ENCODE measurements at regions not wholly inside any gene's neighbourhood (a gene's known extent, or its start where the extent isn't known, plus 50 kb on each side); places are given as distances from the start of the nearest gene placed in this dataset.
A peak's percentile ranks its signal among the peaks of the same experiment; 100 is the strongest.

DNA sequence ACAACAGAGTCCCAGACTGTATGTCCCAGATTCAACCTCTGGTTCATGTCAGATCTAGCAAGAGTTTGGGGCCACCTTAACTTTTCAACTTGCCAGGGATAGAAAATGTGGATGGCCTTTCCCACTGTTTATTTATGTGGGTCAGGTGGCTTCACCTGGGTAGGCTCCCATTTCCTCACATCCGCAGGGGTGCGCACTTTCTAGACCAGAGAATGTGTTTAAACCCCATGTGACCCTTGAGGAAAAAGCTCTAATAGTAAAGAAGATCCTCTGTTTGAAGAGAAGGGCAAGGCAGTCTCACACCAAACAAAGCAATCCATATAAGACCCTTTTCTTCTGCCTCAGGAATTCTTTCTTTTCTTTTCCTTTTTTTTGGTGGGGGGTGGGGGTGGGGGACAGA lies 167.2 kb upstream of the TSC22D2 start:
- Histone ChIP-seq H3K4me1 (ENCODE audit: low read depth) (no peaks in the 10 kb centered on the region), H3K4me3 (no peak overlapping the region), H3K36me3 (ENCODE audit: low read depth) (no peaks in the 10 kb centered on the region), H3K9me3 (no peaks in the 10 kb centered on the region)
- TF ChIP-seq, protein P1, sequence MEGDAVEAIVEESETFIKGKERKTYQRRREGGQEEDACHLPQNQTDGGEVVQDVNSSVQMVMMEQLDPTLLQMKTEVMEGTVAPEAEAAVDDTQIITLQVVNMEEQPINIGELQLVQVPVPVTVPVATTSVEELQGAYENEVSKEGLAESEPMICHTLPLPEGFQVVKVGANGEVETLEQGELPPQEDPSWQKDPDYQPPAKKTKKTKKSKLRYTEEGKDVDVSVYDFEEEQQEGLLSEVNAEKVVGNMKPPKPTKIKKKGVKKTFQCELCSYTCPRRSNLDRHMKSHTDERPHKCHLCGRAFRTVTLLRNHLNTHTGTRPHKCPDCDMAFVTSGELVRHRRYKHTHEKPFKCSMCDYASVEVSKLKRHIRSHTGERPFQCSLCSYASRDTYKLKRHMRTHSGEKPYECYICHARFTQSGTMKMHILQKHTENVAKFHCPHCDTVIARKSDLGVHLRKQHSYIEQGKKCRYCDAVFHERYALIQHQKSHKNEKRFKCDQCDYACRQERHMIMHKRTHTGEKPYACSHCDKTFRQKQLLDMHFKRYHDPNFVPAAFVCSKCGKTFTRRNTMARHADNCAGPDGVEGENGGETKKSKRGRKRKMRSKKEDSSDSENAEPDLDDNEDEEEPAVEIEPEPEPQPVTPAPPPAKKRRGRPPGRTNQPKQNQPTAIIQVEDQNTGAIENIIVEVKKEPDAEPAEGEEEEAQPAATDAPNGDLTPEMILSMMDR (IDR thresholded peaks at IDR 0.05): no peak
- intact Hi-C loops (cut with DNase I, micrococcal nuclease): no loop called here
- DNase-seq: no peak
- no peak for ATAC-seq

GRCh38 chr3:150239766-150240165 lies 168.3 kb upstream of the TSC22D2 start:
- intact Hi-C loops (cut with DNase I, micrococcal nuclease): no loop called here
- no peaks in the 10 kb centered on the region for H3K36me3 ChIP-seq (ENCODE audit: low read depth)
- H3K4me3 ChIP-seq: no peak overlapping the region
- no peaks in the 10 kb centered on the region for H3K4me1 ChIP-seq (ENCODE audit: low read depth)
- no peaks in the 10 kb centered on the region for H3K9me3 ChIP-seq
- DNase-seq: no peak
- no peak for ATAC-seq
- TF ChIP-seq, protein P1 (IDR thresholded peaks at IDR 0.05): no peak

GRCh38 chr3:150238995-150239619 lies 169.0 kb upstream of the TSC22D2 start:
- H3K4me1 ChIP-seq (ENCODE audit: low read depth): no peaks in the 10 kb centered on the region
- TF ChIP-seq, protein P1 (IDR thresholded peaks at IDR 0.05): no peak
- ATAC-seq: peak; percentile 86
- no peak overlapping the region for H3K4me3 ChIP-seq
- intact Hi-C loops (cut with DNase I, micrococcal nuclease): no loop called here
- H3K36me3 ChIP-seq (ENCODE audit: low read depth): no peaks in the 10 kb centered on the region
- no peaks in the 10 kb centered on the region for H3K9me3 ChIP-seq
- peak in 1 of 3 donors; percentile 54 for DNase-seq

DNA sequence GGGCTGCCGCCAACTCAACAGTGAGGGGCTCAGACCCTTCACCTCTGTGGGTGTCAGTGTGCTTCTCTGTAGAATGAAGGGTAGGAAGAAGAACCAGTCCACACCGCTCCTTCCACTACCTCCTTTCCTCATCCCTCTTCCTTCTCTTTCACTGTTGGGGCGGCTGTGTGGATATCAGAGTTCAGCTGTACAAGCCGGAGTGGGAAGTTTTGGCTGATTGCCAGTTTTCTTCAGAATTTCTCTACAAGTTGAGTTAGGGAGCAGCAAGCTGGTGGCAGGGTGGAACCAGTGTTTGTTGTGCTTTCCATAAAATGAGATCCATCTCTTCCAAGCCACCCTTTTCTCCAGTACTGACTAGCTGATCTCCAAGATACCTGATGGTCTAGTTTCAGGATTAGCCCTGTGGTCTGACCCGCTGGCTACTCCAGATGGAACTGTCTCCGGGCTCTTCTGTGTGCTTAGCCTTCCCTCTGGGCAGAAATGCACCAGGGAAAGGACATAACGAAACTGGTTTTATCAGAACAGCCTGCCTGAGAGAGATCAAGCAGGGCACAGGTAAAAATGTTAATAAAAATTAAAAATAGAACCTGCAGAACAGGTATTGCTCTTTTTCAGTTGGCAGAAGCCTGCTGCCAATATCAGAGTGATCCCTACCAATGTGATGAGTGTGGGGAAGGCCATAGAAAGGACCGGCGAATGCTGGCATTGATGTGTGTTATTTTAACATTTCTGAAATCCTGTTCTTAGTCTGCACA lies 169.9 kb upstream of the TSC22D2 start:
- peak in 1 of 3 donors; percentile 10 for DNase-seq

GRCh38 chr3:150237490-150237889 lies 170.6 kb upstream of the TSC22D2 start:
- no peak for DNase-seq
- no peak overlapping the region for H3K4me3 ChIP-seq
- ATAC-seq: no peak
- no peaks in the 10 kb centered on the region for H3K9me3 ChIP-seq
- TF ChIP-seq, protein P1 (IDR thresholded peaks at IDR 0.05): no peak
- no peaks in the 10 kb centered on the region for H3K36me3 ChIP-seq (ENCODE audit: low read depth)
- no peaks in the 10 kb centered on the region for H3K4me1 ChIP-seq (ENCODE audit: low read depth)
- intact Hi-C loops (cut with DNase I, micrococcal nuclease): no loop called here

More for the DNA sequence above, 169.9 kb upstream of the TSC22D2 start:
- TF ChIP-seq, protein P1 (IDR thresholded peaks at IDR 0.05): no peak
- no peaks in the 10 kb centered on the region for H3K36me3 ChIP-seq (ENCODE audit: low read depth)
- no peaks in the 10 kb centered on the region for H3K4me1 ChIP-seq (ENCODE audit: low read depth)
- no peaks in the 10 kb centered on the region for H3K9me3 ChIP-seq
- intact Hi-C loops (cut with DNase I, micrococcal nuclease): no loop called here
- H3K4me3 ChIP-seq: no peak overlapping the region
- ATAC-seq: peak; percentile 51
